ENCODE measurements at regions not wholly inside any gene's neighbourhood (a gene's known extent, or its start where the extent isn't known, plus 50 kb on each side); places are given as distances from the start of the nearest gene placed in this dataset.

GRCh38 chr16:9539346-9539745 is 447.9 kb downstream of the HAPSTR1 start:
- no peak for ATAC-seq
- Histone ChIP-seq H3K4me3 (no peak overlapping the region), H3K9me3 (no peaks in the 10 kb centered on the region), H3K4me1 (ENCODE audit: low read depth) (no peaks in the 10 kb centered on the region), H3K36me3 (ENCODE audit: low read depth) (no peaks in the 10 kb centered on the region)
- intact Hi-C loops (cut with DNase I, micrococcal nuclease), result no loop called here
- no peak for DNase-seq
- TF ChIP-seq CTCF (IDR thresholded peaks at IDR 0.05), result no peak

- no peaks in the 10 kb centered on the region for H3K36me3 ChIP-seq (ENCODE audit: low read depth)
- no peaks in the 10 kb centered on the region for H3K4me1 ChIP-seq (ENCODE audit: low read depth)
- no peak overlapping the region for H3K4me3 ChIP-seq
- ATAC-seq (no peak), DNase-seq (no peak)
- intact Hi-C loops (cut with DNase I, micrococcal nuclease), result no loop called here
- no peaks in the 10 kb centered on the region for H3K9me3 ChIP-seq
- TF ChIP-seq CTCF (IDR thresholded peaks at IDR 0.05), result no peak
Measured at GRCh38 chr16:9541723-9542122, 450.3 kb downstream of the HAPSTR1 start.

GRCh38 chr16:9542165-9542755 is 450.8 kb downstream of the HAPSTR1 start:
- Histone ChIP-seq H3K4me1 (ENCODE audit: low read depth) (no peaks in the 10 kb centered on the region), H3K4me3 (no peak overlapping the region), H3K36me3 (ENCODE audit: low read depth) (no peaks in the 10 kb centered on the region), H3K9me3 (no peaks in the 10 kb centered on the region)
- ATAC-seq, result no peak
- intact Hi-C loops (cut with DNase I, micrococcal nuclease), result no loop called here
- no peak for TF ChIP-seq CTCF (IDR thresholded peaks at IDR 0.05)
- DNase-seq, result no peak

GRCh38 chr16:9545522-9546437 is 454.3 kb downstream of the HAPSTR1 start:
- Histone ChIP-seq H3K9me3 (no peaks in the 10 kb centered on the region), H3K4me1 (ENCODE audit: low read depth) (no peaks in the 10 kb centered on the region), H3K36me3 (ENCODE audit: low read depth) (no peaks in the 10 kb centered on the region), H3K4me3 (no peak overlapping the region)
- ATAC-seq (no peak), DNase-seq (no peak)
- intact Hi-C loops (cut with DNase I, micrococcal nuclease), result no loop called here
- TF ChIP-seq CTCF (IDR thresholded peaks at IDR 0.05), result no peak

- Histone ChIP-seq H3K9me3 (no peaks in the 10 kb centered on the region), H3K4me3 (no peak overlapping the region), H3K36me3 (ENCODE audit: low read depth) (no peaks in the 10 kb centered on the region), H3K4me1 (ENCODE audit: low read depth) (no peaks in the 10 kb centered on the region)
- intact Hi-C loops (cut with DNase I, micrococcal nuclease), result no loop called here
- ATAC-seq (no peak), DNase-seq (no peak)
- TF ChIP-seq CTCF (IDR thresholded peaks at IDR 0.05), result no peak
Measured at GRCh38 chr16:9546438-9546786, 455.0 kb downstream of the HAPSTR1 start.

Measured in mucosa of descending colon (tissue), 3 donors.